Mesothelial cell of epicardium (in vitro differentiated cells): ENCODE measurements at regions not wholly inside any gene's neighbourhood (a gene's known extent, or its start where the extent isn't known, plus 50 kb on each side); places are given as distances from the start of the nearest gene placed in this dataset.
"Not testable (repeated sequence)": the region's sequence is repeated elsewhere in the genome, so short reads cannot be mapped to it uniquely, and the experiment has no call there.

Experiments
- DNase-seq, 2 experiments: peaks; one replicate each; pipeline ENCODE4 v3.0.0; 2021; ENCODE audit warnings: low spot score in 2 of 2; ENCODE audit not compliant: unreplicated experiment in 2 of 2
- H3K27ac Mint-ChIP-seq: 2 replicates; pipeline ENCODE4 v1.8.0; 2021; ENCODE audit warnings: mixed read lengths
- H3K27me3 Mint-ChIP-seq: 2 replicates; pipeline ENCODE4 v1.8.0; 2021; ENCODE audit warnings: low read depth, mixed read lengths
- H3K36me3 Mint-ChIP-seq: 2 replicates; pipeline ENCODE4 v1.8.0; 2021; ENCODE audit warnings: mixed read lengths
- H3K4me1 Mint-ChIP-seq: 2 replicates; pipeline ENCODE4 v1.8.0; 2021; ENCODE audit warnings: mixed read lengths
- H3K4me3 Mint-ChIP-seq: 2 replicates; pipeline ENCODE4 v1.8.0; 2021; ENCODE audit warnings: mild to moderate bottlenecking, moderate library complexity, mixed read lengths
- H3K9me3 Mint-ChIP-seq: 2 replicates; pipeline ENCODE4 v1.8.0; 2021; ENCODE audit warnings: mixed read lengths
- TF ChIP-seq, protein P1 (sequence below): fragments of 200-600 bp; sonication (generic); IDR thresholded peaks from one replicate; pipeline ENCODE4 v1.5.0; 2021; ENCODE audit warnings: antibody characterized with exemption; ENCODE audit not compliant: unreplicated experiment

DNA sequence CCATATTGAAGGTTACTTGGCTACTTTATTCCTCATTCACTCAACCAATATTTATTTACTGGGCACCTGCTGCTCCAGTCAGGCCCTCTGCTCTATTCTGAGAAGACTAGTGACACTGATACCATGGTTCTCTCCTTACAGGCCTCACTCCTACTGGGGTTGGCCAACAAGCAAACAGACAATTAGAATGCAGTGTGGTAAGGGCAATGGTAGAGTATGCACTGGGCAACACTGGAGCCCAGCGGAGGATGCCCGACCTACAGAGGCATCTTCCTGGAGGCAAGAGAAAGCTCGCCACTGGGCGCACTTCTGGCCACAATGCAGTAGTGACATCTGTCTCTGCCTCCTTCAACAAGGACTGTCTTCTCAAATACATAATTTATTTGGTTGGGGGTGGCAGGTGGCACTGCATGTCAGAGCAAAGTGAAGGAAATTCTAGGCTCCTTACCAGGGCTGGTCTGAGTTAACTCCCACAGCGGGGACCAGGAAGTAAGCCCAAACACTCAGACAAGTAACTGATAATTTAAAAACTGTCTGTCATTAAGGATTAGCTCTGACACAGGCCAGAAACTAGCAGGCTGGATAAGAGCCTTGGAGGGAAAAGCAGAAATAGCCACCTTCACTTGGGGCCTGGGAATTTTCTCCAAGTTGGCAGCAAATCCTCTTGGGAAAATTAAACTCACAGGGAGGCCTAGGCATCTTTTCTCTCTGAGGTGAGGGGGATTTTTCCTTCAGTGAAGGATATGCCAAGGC, 150.7 kb upstream of the EOLA2 start:
- Mint-ChIP-seq H3K27me3 (no peaks in the 10 kb centered on the region), H3K36me3 (no peaks in the 10 kb centered on the region), H3K27ac (no peak overlapping the region), H3K9me3 (peaks cover 17% of the 10 kb centered on the region), H3K4me1 (no peaks in the 10 kb centered on the region), H3K4me3 (no peak overlapping the region)
- DNase-seq, result no peak
- TF ChIP-seq, protein P1, sequence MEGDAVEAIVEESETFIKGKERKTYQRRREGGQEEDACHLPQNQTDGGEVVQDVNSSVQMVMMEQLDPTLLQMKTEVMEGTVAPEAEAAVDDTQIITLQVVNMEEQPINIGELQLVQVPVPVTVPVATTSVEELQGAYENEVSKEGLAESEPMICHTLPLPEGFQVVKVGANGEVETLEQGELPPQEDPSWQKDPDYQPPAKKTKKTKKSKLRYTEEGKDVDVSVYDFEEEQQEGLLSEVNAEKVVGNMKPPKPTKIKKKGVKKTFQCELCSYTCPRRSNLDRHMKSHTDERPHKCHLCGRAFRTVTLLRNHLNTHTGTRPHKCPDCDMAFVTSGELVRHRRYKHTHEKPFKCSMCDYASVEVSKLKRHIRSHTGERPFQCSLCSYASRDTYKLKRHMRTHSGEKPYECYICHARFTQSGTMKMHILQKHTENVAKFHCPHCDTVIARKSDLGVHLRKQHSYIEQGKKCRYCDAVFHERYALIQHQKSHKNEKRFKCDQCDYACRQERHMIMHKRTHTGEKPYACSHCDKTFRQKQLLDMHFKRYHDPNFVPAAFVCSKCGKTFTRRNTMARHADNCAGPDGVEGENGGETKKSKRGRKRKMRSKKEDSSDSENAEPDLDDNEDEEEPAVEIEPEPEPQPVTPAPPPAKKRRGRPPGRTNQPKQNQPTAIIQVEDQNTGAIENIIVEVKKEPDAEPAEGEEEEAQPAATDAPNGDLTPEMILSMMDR, result no peak

DNA sequence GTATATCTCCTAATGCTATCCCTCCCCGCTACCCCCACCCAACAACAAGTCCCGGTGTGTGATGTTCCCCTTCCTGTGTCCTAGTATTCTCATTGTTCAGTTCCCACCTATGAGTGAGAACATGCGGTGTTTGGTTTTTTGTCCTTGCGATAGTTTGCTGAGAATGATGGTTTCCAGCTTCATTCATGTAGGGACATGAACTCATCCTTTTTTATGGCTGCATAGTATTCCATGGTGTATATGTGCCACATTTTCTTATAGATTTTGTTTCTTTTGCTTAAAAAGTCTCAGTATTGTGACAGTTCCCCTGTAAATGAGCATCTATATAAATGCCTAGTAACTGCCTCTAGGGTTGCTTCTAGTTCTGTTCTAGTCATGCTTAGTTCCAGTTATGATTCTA, 153.0 kb upstream of the EOLA2 start:
- not testable (repeated sequence) for H3K27me3 Mint-ChIP-seq, H3K27ac Mint-ChIP-seq, H3K36me3 Mint-ChIP-seq, H3K4me1 Mint-ChIP-seq, DNase-seq, H3K4me3 Mint-ChIP-seq
- H3K9me3 Mint-ChIP-seq, result peaks cover 26% of the 10 kb centered on the region

DNA sequence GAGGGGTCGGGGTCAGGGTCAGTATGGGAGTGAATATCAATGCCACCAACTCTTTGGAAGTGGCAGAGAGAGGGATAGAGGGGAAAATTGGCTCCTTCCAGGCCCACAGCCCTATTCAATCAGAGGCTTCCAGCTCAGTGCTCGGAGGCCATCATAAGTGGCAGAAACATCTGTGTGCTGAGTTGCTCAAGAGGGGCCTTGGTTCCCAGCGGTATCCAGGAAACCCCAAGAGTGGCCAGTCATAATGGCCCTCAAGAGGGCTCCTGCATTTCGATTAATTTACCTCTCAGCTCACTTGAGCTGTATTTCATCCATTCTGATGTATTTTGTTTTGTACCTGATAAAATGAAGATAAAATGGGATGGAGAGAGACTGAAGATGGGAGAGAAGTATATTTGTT, 154.3 kb upstream of the EOLA2 start:
- DNase-seq, result no peak
- TF ChIP-seq, protein P1, result no peak
- Mint-ChIP-seq H3K36me3 (no peaks in the 10 kb centered on the region), H3K4me1 (peaks cover 5% of the 10 kb centered on the region), H3K9me3 (peaks cover 36% of the 10 kb centered on the region), H3K4me3 (no peak overlapping the region), H3K27ac (no peak overlapping the region), H3K27me3 (no peaks in the 10 kb centered on the region)

DNA sequence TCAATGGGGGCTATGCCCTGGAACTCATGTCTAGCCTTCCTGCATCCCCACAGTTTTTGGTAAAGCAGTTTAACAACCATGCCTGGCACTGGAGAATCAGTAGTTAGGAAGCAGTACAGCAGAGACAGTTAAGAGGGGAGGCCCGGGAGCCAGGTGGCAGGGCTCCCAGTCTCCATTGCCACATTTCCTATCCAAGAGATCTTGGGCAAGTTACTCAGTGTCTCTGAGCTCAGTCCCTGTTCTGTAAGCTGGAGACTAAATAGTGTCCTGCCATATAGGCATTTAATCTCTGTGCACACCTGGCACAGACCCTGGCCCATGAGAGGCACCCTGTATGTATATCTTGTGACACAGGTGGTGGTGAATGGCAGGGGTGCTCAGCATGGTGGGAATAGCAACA, 156.1 kb upstream of the EOLA2 start:
- TF ChIP-seq, protein P1, result no peak
- no peak for DNase-seq
- Mint-ChIP-seq H3K27me3 (no peaks in the 10 kb centered on the region), H3K4me3 (no peak overlapping the region), H3K27ac (no peak overlapping the region), H3K36me3 (no peaks in the 10 kb centered on the region), H3K9me3 (peaks cover 38% of the 10 kb centered on the region), H3K4me1 (peaks cover 5% of the 10 kb centered on the region)

DNA sequence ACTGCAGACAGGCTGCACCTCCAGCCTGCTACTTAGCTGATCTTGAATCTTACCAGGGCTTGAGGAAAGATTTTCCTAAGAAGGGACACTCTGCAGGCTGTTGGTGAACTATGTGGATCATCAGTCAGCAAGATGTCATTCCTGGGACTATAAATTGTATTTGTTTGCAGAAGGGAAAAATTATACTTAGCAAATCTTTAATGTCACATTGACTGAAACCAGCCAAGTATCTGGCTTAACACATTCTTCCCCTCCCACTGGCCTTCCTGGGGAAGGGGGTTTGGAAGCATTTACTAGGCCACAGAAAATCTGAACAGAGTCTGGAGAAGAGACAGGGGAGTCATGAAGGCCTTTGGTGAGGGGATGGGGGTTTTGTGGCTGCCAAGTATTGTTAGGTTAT, 156.7 kb upstream of the EOLA2 start:
- H3K27ac Mint-ChIP-seq, result peak overlapping the region; percentile 64
- DNase-seq, result no peak
- no peak overlapping the region for H3K4me3 Mint-ChIP-seq
- TF ChIP-seq, protein P1, result no peak
- no peaks in the 10 kb centered on the region for H3K36me3 Mint-ChIP-seq
- peaks cover 41% of the 10 kb centered on the region for H3K9me3 Mint-ChIP-seq
- H3K4me1 Mint-ChIP-seq, result peaks cover 5% of the 10 kb centered on the region
- H3K27me3 Mint-ChIP-seq, result no peaks in the 10 kb centered on the region

DNA sequence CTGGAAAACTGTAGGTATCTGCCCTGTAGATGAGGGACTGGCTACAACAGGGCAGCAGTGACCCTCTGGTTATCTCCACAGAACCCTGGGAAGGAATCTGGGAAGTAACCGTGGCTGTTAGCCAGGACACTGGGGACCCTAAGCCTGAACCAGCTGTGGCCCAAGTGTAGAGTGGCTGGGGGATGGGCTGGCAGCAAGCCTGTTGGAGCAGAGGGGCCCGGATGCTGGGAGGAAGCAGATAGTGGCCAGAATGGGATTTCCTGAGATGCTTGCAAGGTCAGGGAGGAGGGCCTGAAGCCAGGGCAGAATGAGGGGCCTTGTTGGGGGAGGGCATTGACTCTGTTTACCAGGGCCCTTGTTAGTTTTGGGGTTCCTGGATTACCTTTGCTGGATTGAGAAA, 161.0 kb upstream of the EOLA2 start:
- peaks cover 52% of the 10 kb centered on the region for H3K9me3 Mint-ChIP-seq
- no peaks in the 10 kb centered on the region for H3K36me3 Mint-ChIP-seq
- H3K4me1 Mint-ChIP-seq, result peaks cover 9% of the 10 kb centered on the region
- H3K27me3 Mint-ChIP-seq, result no peaks in the 10 kb centered on the region
- no peak for DNase-seq
- TF ChIP-seq, protein P1, result no peak
- no peak overlapping the region for H3K27ac Mint-ChIP-seq
- no peak overlapping the region for H3K4me3 Mint-ChIP-seq
